ENCODE measurements at regions not wholly inside any gene's neighbourhood (a gene's known extent, or its start where the extent isn't known, plus 50 kb on each side); places are given as distances from the start of the nearest gene placed in this dataset.
A peak's percentile ranks its signal among the peaks of the same experiment; 100 is the strongest.

- H3K4me1 ChIP-seq, result no peaks in the 10 kb centered on the region
- peaks cover 4% of the 10 kb centered on the region for H3K9me3 ChIP-seq (ENCODE audit: low read depth)
- Mint-ChIP-seq H3K36me3 (peaks cover 8% of the 10 kb centered on the region), H3K9me3 (peaks cover 34% of the 10 kb centered on the region), H3K27me3 (ENCODE audit: insufficient read depth, low read depth) (peaks cover 11% of the 10 kb centered on the region), H3K4me3 (no peak overlapping the region), H3K27ac (peak overlapping the region; percentile 5), H3K4me1 (peaks cover 20% of the 10 kb centered on the region)
- H2AFZ ChIP-seq (replicated peaks), result no peak overlapping the region
- TF ChIP-seq, protein P1, sequence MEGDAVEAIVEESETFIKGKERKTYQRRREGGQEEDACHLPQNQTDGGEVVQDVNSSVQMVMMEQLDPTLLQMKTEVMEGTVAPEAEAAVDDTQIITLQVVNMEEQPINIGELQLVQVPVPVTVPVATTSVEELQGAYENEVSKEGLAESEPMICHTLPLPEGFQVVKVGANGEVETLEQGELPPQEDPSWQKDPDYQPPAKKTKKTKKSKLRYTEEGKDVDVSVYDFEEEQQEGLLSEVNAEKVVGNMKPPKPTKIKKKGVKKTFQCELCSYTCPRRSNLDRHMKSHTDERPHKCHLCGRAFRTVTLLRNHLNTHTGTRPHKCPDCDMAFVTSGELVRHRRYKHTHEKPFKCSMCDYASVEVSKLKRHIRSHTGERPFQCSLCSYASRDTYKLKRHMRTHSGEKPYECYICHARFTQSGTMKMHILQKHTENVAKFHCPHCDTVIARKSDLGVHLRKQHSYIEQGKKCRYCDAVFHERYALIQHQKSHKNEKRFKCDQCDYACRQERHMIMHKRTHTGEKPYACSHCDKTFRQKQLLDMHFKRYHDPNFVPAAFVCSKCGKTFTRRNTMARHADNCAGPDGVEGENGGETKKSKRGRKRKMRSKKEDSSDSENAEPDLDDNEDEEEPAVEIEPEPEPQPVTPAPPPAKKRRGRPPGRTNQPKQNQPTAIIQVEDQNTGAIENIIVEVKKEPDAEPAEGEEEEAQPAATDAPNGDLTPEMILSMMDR (IDR thresholded peaks at IDR 0.05), result no peak
- TF ChIP-seq EZH2 (IDR thresholded peaks at IDR 0.05) (no peak), EZH2phosphoT487 (IDR thresholded peaks at IDR 0.05) (no peak)
- H3F3A ChIP-seq (ENCODE audit: low read depth), result no peaks in the 10 kb centered on the region
- H3K27me3 ChIP-seq, result no peaks in the 10 kb centered on the region
- H3K4me2 ChIP-seq, result no peak overlapping the region
- no peak for DNase-seq (ENCODE audit: low spot score)
- H3K4me3 ChIP-seq, result no peak overlapping the region
- H3K36me3 ChIP-seq, result no peaks in the 10 kb centered on the region
- no peak overlapping the region for H3K9ac ChIP-seq
- H3K27ac ChIP-seq, result no peak overlapping the region
- H3K79me2 ChIP-seq (ENCODE audit: low read depth), result no peaks in the 10 kb centered on the region
- H4K20me1 ChIP-seq (ENCODE audit: low read depth), result no peaks in the 10 kb centered on the region
Observed at GRCh38 chr13:111575719-111576118, 255.3 kb downstream of the TEX29 start.

GRCh38 chr13:111577208-111577828 lies 256.9 kb downstream of the TEX29 start:
- Mint-ChIP-seq H3K4me3 (no peak overlapping the region), H3K9me3 (peaks cover 40% of the 10 kb centered on the region), H3K27me3 (ENCODE audit: insufficient read depth, low read depth) (peaks cover 11% of the 10 kb centered on the region), H3K4me1 (peaks cover 20% of the 10 kb centered on the region), H3K27ac (peak overlapping the region; percentile 2), H3K36me3 (peaks cover 8% of the 10 kb centered on the region)
- no peak overlapping the region for H3K27ac ChIP-seq
- peaks cover 4% of the 10 kb centered on the region for H3K9me3 ChIP-seq (ENCODE audit: low read depth)
- H3K79me2 ChIP-seq (ENCODE audit: low read depth), result no peaks in the 10 kb centered on the region
- H3K4me2 ChIP-seq, result no peak overlapping the region
- no peaks in the 10 kb centered on the region for H3K27me3 ChIP-seq
- no peaks in the 10 kb centered on the region for H4K20me1 ChIP-seq (ENCODE audit: low read depth)
- H3K4me1 ChIP-seq, result no peaks in the 10 kb centered on the region
- no peaks in the 10 kb centered on the region for H3K36me3 ChIP-seq
- no peaks in the 10 kb centered on the region for H3F3A ChIP-seq (ENCODE audit: low read depth)
- DNase-seq (ENCODE audit: low spot score), result no peak
- H3K4me3 ChIP-seq, result no peak overlapping the region
- H3K9ac ChIP-seq, result no peak overlapping the region
- TF ChIP-seq, protein P1 (IDR thresholded peaks at IDR 0.05), result no peak
- TF ChIP-seq EZH2phosphoT487 (IDR thresholded peaks at IDR 0.05), result no peak
- no peak for TF ChIP-seq EZH2 (IDR thresholded peaks at IDR 0.05)
- no peak overlapping the region for H2AFZ ChIP-seq (replicated peaks)

GRCh38 chr13:111577956-111578605 lies 257.6 kb downstream of the TEX29 start:
- H3K4me1 Mint-ChIP-seq, result peaks cover 20% of the 10 kb centered on the region
- no peak for DNase-seq (ENCODE audit: low spot score)
- no peak overlapping the region for H3K9ac ChIP-seq
- H3K4me1 ChIP-seq, result no peaks in the 10 kb centered on the region
- no peaks in the 10 kb centered on the region for H3K27me3 ChIP-seq
- H4K20me1 ChIP-seq (ENCODE audit: low read depth), result no peaks in the 10 kb centered on the region
- no peaks in the 10 kb centered on the region for H3F3A ChIP-seq (ENCODE audit: low read depth)
- peaks cover 4% of the 10 kb centered on the region for H3K9me3 ChIP-seq (ENCODE audit: low read depth)
- H3K27ac ChIP-seq, result no peak overlapping the region
- H2AFZ ChIP-seq (replicated peaks), result no peak overlapping the region
- no peak overlapping the region for H3K27ac Mint-ChIP-seq
- peaks cover 8% of the 10 kb centered on the region for H3K36me3 Mint-ChIP-seq
- no peaks in the 10 kb centered on the region for H3K36me3 ChIP-seq
- no peaks in the 10 kb centered on the region for H3K79me2 ChIP-seq (ENCODE audit: low read depth)
- H3K27me3 Mint-ChIP-seq (ENCODE audit: insufficient read depth, low read depth), result peaks cover 10% of the 10 kb centered on the region
- no peak for TF ChIP-seq EZH2 (IDR thresholded peaks at IDR 0.05)
- TF ChIP-seq EZH2phosphoT487 (IDR thresholded peaks at IDR 0.05), result no peak
- TF ChIP-seq, protein P1 (IDR thresholded peaks at IDR 0.05), result no peak
- H3K4me3 ChIP-seq, result no peak overlapping the region
- peaks cover 38% of the 10 kb centered on the region for H3K9me3 Mint-ChIP-seq
- H3K4me2 ChIP-seq, result no peak overlapping the region
- no peak overlapping the region for H3K4me3 Mint-ChIP-seq
